HepG2 (cell line): ENCODE measurements at regions not wholly inside any gene's neighbourhood (a gene's known extent, or its start where the extent isn't known, plus 50 kb on each side); places are given as distances from the start of the nearest gene placed in this dataset.

Source experiments
- ELF1 ChIP-seq: sonication (generic); formaldehyde crosslinking; IDR thresholded peaks from 2 replicates; pipeline ENCODE4 v1.4.0; 2020; ENCODE audit warnings: missing genetic modification reagents
- FOSL1 ChIP-seq: sonication (generic); formaldehyde crosslinking; IDR thresholded peaks from 2 replicates; pipeline ENCODE4 v1.9.0; 2021; ENCODE audit warnings: missing genetic modification reagents, borderline replicate concordance
- PCBP2 ChIP-seq: fragments of 200-400 bp; formaldehyde crosslinking; optimal IDR thresholded peaks from 2 replicates; pipeline ENCODE3; 2018; ENCODE audit warnings: low read length, low read depth; ENCODE audit not compliant: poor library complexity, severe bottlenecking
- POLR2A ChIP-seq, 2 experiments: IDR thresholded peaks; 2 replicates each; pipeline ENCODE4 v1.6.1; 2011; ENCODE audit warnings: low read depth in 2 of 2, low read length in 2 of 2, mild to moderate bottlenecking in 1 of 2, moderate library complexity in 1 of 2; ENCODE audit not compliant: insufficient read depth in 1 of 2
- POLR2AphosphoS5 ChIP-seq: IDR thresholded peaks from 2 replicates; pipeline ENCODE4 v1.6.1; 2012; ENCODE audit warnings: low read depth, low read length
- SIN3A ChIP-seq: IDR thresholded peaks from 2 replicates; pipeline ENCODE4 v1.6.1; 2011; ENCODE audit warnings: low read depth, mild to moderate bottlenecking, control low read depth, low read length, borderline replicate concordance
- XRCC5 ChIP-seq: fragments of 200-400 bp; formaldehyde crosslinking; optimal IDR thresholded peaks from 2 replicates; pipeline ENCODE3; 2017; ENCODE audit warnings: mild to moderate bottlenecking, low read length
- ZFP36 ChIP-seq: fragments of 150-350 bp; IDR thresholded peaks from 2 replicates; pipeline ENCODE4 v1.6.1; 2018; ENCODE audit warnings: borderline replicate concordance, low read length, low read depth; ENCODE audit not compliant: partially characterized antibody
- ZNF407 ChIP-seq: sonication (generic); formaldehyde crosslinking; IDR thresholded peaks from one replicate; pipeline ENCODE4 v1.5.1; 2020; ENCODE audit warnings: mild to moderate bottlenecking, missing genetic modification reagents; ENCODE audit errors: not compliant biosample characterization
- ZNF496 ChIP-seq: sonication (generic); formaldehyde crosslinking; IDR thresholded peaks from 2 replicates; pipeline ENCODE4 v1.8.1; 2023; ENCODE audit warnings: mild to moderate bottlenecking, moderate library complexity, missing genetic modification reagents; ENCODE audit not compliant: insufficient replicate concordance
- ZSCAN30 ChIP-seq: sonication (generic); formaldehyde crosslinking; IDR thresholded peaks from 2 replicates; pipeline ENCODE4 v1.5.0; 2020; ENCODE audit warnings: mild to moderate bottlenecking, missing genetic modification reagents

GRCh38 chr2:45269149-45269793 lies 260.0 kb upstream of the SIX2 start:
- TF ChIP-seq SIN3A (no peak), POLR2A (IDR thresholded peaks at IDR 0.05; ENCODE audit: insufficient read depth in 1 of 2, low read depth in 2 of 2, low read length in 2 of 2) (no peak), ELF1 (no peak), ZNF407 (CRISPR knock-in tag) (no peak), ZFP36 (no peak), POLR2AphosphoS5 (no peak), FOSL1 (CRISPR knock-in tag) (no peak), ZSCAN30 (no peak), PCBP2 (no peak), ZNF496 (CRISPR knock-in tag) (no peak), XRCC5 (no peak)
